IMR-90 (cell line): ENCODE measurements at regions not wholly inside any gene's neighbourhood (a gene's known extent, or its start where the extent isn't known, plus 50 kb on each side); places are given as distances from the start of the nearest gene placed in this dataset.

ENCODE experiments used
- ATAC-seq: fragments of 200-7000 bp; cut with Tn5 transposase; 2 replicates; pipeline ENCODE4 v1.9.1; 2020; ENCODE audit warnings: low read depth, mild to moderate bottlenecking, moderate library complexity
- BruUV-seq: library from RNA; stranded (reverse); fragments of 400-500 nt; replicated peaks from 2 replicates; lab custom pipeline; 2021; lab: Mats Ljungman, UMichigan
- CTCF ChIA-PET: fragments of 300-600 bp; formaldehyde crosslinking; extraction: SDS; loops from one replicate; lab custom pipeline; 2021; ENCODE audit warnings: antibody characterized with exemption; lab: Yijun Ruan, JAX
- POLR2A ChIA-PET: fragments of 300-600 bp; sonication (Branson Sonifier 250); formaldehyde crosslinking; loops from one replicate; lab custom pipeline; 2022; ENCODE audit warnings: antibody characterized with exemption; ENCODE audit not compliant: unreplicated experiment; lab: Charles Lee
- DNase-seq: peaks from one replicate; pipeline ENCODE4 v3.0.0; 2013
- H2AFZ ChIP-seq: replicated peaks from 2 replicates; pipeline ENCODE3; 2013; ENCODE audit warnings: low read length, mild to moderate bottlenecking; ENCODE audit not compliant: poor library complexity
- H2AK5ac ChIP-seq: 2 replicates; pipeline ENCODE4 v1.6.1; 2013; ENCODE audit warnings: low read depth, low read length, inconsistent platforms
- H2AK9ac ChIP-seq: replicated peaks from 2 replicates; pipeline ENCODE3; 2013; ENCODE audit warnings: mild to moderate bottlenecking, low read depth, low read length, moderate library complexity; ENCODE audit not compliant: poor library complexity
- H2BK120ac ChIP-seq: 2 replicates; pipeline ENCODE4 v1.6.1; 2013; ENCODE audit warnings: low read depth, low read length, inconsistent platforms
- H2BK15ac ChIP-seq: 3 replicates; pipeline ENCODE4 v1.6.1; 2013; ENCODE audit warnings: low read depth, low read length, inconsistent platforms
- H2BK20ac ChIP-seq: 2 replicates; pipeline ENCODE4 v1.6.1; 2013; ENCODE audit warnings: low read depth, mild to moderate bottlenecking, inconsistent platforms, low read length, moderate library complexity
- H2BK5ac ChIP-seq: 2 replicates; pipeline ENCODE4 v1.6.1; 2013; ENCODE audit warnings: mild to moderate bottlenecking, low read depth, low read length, inconsistent platforms; ENCODE audit not compliant: poor library complexity, severe bottlenecking
- H3K14ac ChIP-seq: replicated peaks from 2 replicates; pipeline ENCODE4 v1.6.1; 2013; ENCODE audit warnings: low read depth, low read length, inconsistent platforms
- H3K18ac ChIP-seq: 2 replicates; pipeline ENCODE4 v1.6.1; 2013; ENCODE audit warnings: low read depth, low read length, control low read depth
- H3K23ac ChIP-seq: 2 replicates; pipeline ENCODE4 v1.6.1; 2013; ENCODE audit warnings: low read depth, low read length, inconsistent platforms
- H3K27ac ChIP-seq: 2 replicates; pipeline ENCODE4 v1.5.1; 2013; ENCODE audit warnings: mild to moderate bottlenecking, control low read depth, low read length; ENCODE audit not compliant: insufficient read depth
- H3K27me3 ChIP-seq: 2 replicates; pipeline ENCODE4 v1.6.1; 2013; ENCODE audit warnings: low read length; ENCODE audit not compliant: control insufficient read depth, insufficient read depth
- H3K36me3 ChIP-seq: 2 replicates; pipeline ENCODE4 v1.6.1; 2013; ENCODE audit warnings: low read length, mixed read lengths; ENCODE audit not compliant: control insufficient read depth, insufficient read depth
- H3K4ac ChIP-seq: 2 replicates; pipeline ENCODE4 v1.6.1; 2013; ENCODE audit warnings: low read depth, low read length, inconsistent platforms
- H3K4me1 ChIP-seq: 2 replicates; pipeline ENCODE4 v1.6.1; 2013; ENCODE audit warnings: low read length, mixed read lengths; ENCODE audit not compliant: control insufficient read depth, insufficient read depth
- H3K4me2 ChIP-seq: 2 replicates; pipeline ENCODE4 v1.6.1; 2013; ENCODE audit warnings: low read depth, mild to moderate bottlenecking, control low read depth, low read length, moderate library complexity
- H3K4me3 ChIP-seq: 2 replicates; pipeline ENCODE4 v1.5.1; 2013; ENCODE audit warnings: low read depth, mild to moderate bottlenecking, control low read depth, low read length, moderate library complexity; ENCODE audit not compliant: insufficient read depth
- H3K56ac ChIP-seq: 2 replicates; pipeline ENCODE4 v1.6.1; 2013; ENCODE audit warnings: low read length, inconsistent platforms; ENCODE audit not compliant: insufficient read depth; ENCODE audit errors: extremely low read depth
- H3K79me1 ChIP-seq, 2 experiments: 2 replicates each; pipeline ENCODE4 v1.6.1; 2013; ENCODE audit warnings: low read length in 2 of 2, inconsistent platforms in 1 of 2, low read depth in 1 of 2
- H3K9ac ChIP-seq: 2 replicates; pipeline ENCODE4 v1.6.1; 2013; ENCODE audit warnings: low read depth, low read length, control low read depth
- H3K9me1 ChIP-seq: 2 replicates; pipeline ENCODE4 v1.6.1; 2013; ENCODE audit warnings: low read length, inconsistent platforms; ENCODE audit not compliant: insufficient read depth
- H3K9me3 ChIP-seq: 2 replicates; pipeline ENCODE4 v1.6.1; 2013; ENCODE audit warnings: low read length; ENCODE audit not compliant: control insufficient read depth, insufficient read depth
- H4K20me1 ChIP-seq: 2 replicates; pipeline ENCODE4 v1.6.1; 2013; ENCODE audit warnings: low read length, inconsistent platforms; ENCODE audit not compliant: insufficient read depth
- H4K5ac ChIP-seq: 2 replicates; pipeline ENCODE4 v1.6.1; 2013; ENCODE audit warnings: mild to moderate bottlenecking, low read depth, low read length, control low read depth
- H4K8ac ChIP-seq, 2 experiments: 2 replicates each; pipeline ENCODE4 v1.6.1; 2013; ENCODE audit warnings: low read depth in 2 of 2, low read length in 2 of 2, control low read depth in 1 of 2, inconsistent platforms in 1 of 2
- H4K91ac ChIP-seq: 2 replicates; pipeline ENCODE4 v1.6.1; 2013; ENCODE audit warnings: low read depth, low read length, inconsistent platforms; ENCODE audit not compliant: insufficient read depth
- BHLHE40 ChIP-seq: fragments of 150-350 bp; IDR thresholded peaks from 2 replicates; pipeline ENCODE4 v1.6.1; 2016; ENCODE audit warnings: mild to moderate bottlenecking, low read depth, low read length
- CEBPB ChIP-seq: IDR thresholded peaks from 2 replicates; pipeline ENCODE4 v1.6.1; 2012; ENCODE audit warnings: low read depth, low read length, improper control_type of control experiment
- CHD1 ChIP-seq: IDR thresholded peaks from 2 replicates; pipeline ENCODE4 v1.6.1; 2012; ENCODE audit warnings: low read depth, low read length, improper control_type of control experiment
- FOS ChIP-seq: fragments of 150-350 bp; IDR thresholded peaks from 2 replicates; pipeline ENCODE4 v1.6.1; 2016; ENCODE audit warnings: low read depth, low read length
- MAFK ChIP-seq: IDR thresholded peaks from 2 replicates; pipeline ENCODE4 v1.6.1; 2012; ENCODE audit warnings: low read depth, low read length, improper control_type of control experiment
- MAZ ChIP-seq: IDR thresholded peaks from 2 replicates; pipeline ENCODE4 v1.6.1; 2012; ENCODE audit warnings: low read depth, mild to moderate bottlenecking, low read length, improper control_type of control experiment, moderate library complexity, borderline replicate concordance
- MXI1 ChIP-seq: IDR thresholded peaks from 2 replicates; pipeline ENCODE4 v1.6.1; 2012; ENCODE audit warnings: low read depth, mild to moderate bottlenecking, low read length, moderate library complexity, borderline replicate concordance
- NFE2L2 ChIP-seq: fragments of 150-350 bp; IDR thresholded peaks from 2 replicates; pipeline ENCODE4 v1.6.1; 2016; ENCODE audit warnings: low read depth, mild to moderate bottlenecking, low read length
- POLR2A ChIP-seq: IDR thresholded peaks from 2 replicates; pipeline ENCODE4 v1.6.1; 2012; ENCODE audit warnings: mild to moderate bottlenecking, low read depth, low read length
- RAD21 ChIP-seq: IDR thresholded peaks from 2 replicates; pipeline ENCODE4 v1.6.1; 2012; ENCODE audit warnings: low read length, improper control_type of control experiment
- RCOR1 ChIP-seq: IDR thresholded peaks from 2 replicates; pipeline ENCODE4 v1.6.1; 2012; ENCODE audit warnings: mild to moderate bottlenecking, low read length, improper control_type of control experiment; ENCODE audit not compliant: insufficient replicate concordance
- RFX5 ChIP-seq: IDR thresholded peaks from 2 replicates; pipeline ENCODE4 v1.8.0; 2012; ENCODE audit warnings: low read depth, mild to moderate bottlenecking, low read length, moderate library complexity
- SMC3 ChIP-seq: fragments of 150-350 bp; IDR thresholded peaks from 2 replicates; pipeline ENCODE4 v1.6.1; 2016; ENCODE audit warnings: low read depth, mild to moderate bottlenecking, antibody characterized with exemption, low read length, moderate library complexity
- WGBS, 2 experiments: methylation state at CpG; one replicate each; pipeline versions ENCODE4 v1.1.5 to v1.1.7; 2013; ENCODE audit warnings: missing lambda C conversion rate in 2 of 2; ENCODE audit not compliant: insufficient read length in 1 of 2; ENCODE audit errors: extremely low coverage in 2 of 2; 5-methylcytosine and 5-hydroxymethylcytosine counted together
- dilution Hi-C: fragments of 300-500 bp; cut with HindIII; formaldehyde crosslinking; loops from one replicate; pipeline ENCODE4 v1.14.3; 2018; ENCODE audit warnings: low sequenced_read_pairs; ENCODE audit not compliant: unreplicated experiment
- in situ Hi-C: fragments of 300-500 bp; cut with MboI; formaldehyde crosslinking; loops from 3 replicates; pipeline ENCODE4 v1.14.3; 2019; ENCODE audit warnings: low sequenced_read_pairs, inconsistent platforms, mixed read lengths
- intact Hi-C: fragments of 100-400 bp; cut with micrococcal nuclease; formaldehyde crosslinking; loops from 2 replicates; pipeline ENCODE4 v1.10.0; 2022
- TF ChIP-seq, protein P1 (sequence below): fragments of 150-350 bp; IDR thresholded peaks from 2 replicates; pipeline ENCODE4 v1.6.1; 2017; ENCODE audit warnings: mild to moderate bottlenecking, antibody characterized with exemption, low read length, low read depth
- TF ChIP-seq, protein P2 (sequence below): fragments of 150-350 bp; IDR thresholded peaks from 2 replicates; pipeline ENCODE4 v1.6.1; 2016; ENCODE audit warnings: low read depth, mild to moderate bottlenecking, low read length, moderate library complexity, borderline replicate concordance
- TF ChIP-seq, protein P3 (sequence below): conservative IDR thresholded peaks from 2 replicates; pipeline ENCODE4 v1.5.1; 2012; ENCODE audit warnings: mild to moderate bottlenecking, low read depth, low read length, improper control_type of control experiment

DNA sequence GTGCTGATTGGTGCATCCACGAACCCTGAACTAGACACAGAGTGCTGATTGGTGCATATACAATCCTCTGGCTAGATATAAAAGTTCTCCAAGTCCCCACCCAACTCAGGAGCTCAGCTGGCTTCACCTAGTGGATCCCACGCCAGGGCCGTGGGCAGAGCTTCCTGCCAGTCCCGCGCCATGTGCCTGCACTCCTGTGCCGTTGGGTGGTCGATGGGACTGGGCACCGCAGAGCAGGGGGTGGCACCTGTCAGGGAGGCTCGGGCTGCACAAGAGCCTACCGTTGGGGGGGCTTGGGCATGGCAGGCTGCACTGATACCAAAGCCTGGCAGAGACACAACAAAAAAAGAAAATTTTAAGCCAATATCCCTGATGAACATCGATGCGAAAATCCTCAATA is 185.4 kb upstream of the ASCC3 start:
- BruUV-seq: no TSS peak
- in situ Hi-C loops: no loop called here

More for the DNA sequence above, 185.4 kb upstream of the ASCC3 start:
- Histone ChIP-seq H4K20me1 (no peaks in the 10 kb centered on the region), H3K27ac (no peak overlapping the region), H3K9me3 (peaks cover 8% of the 10 kb centered on the region; the same call in 1 of the 2 replicates), H2BK120ac (no peak overlapping the region), H2AFZ (no peak overlapping the region), H4K91ac (no peak overlapping the region), H3K18ac (no peak overlapping the region), H3K4me2 (no peak overlapping the region), H3K9me1 (no peaks in the 10 kb centered on the region), H2AK9ac (no peak overlapping the region), H3K36me3 (no peaks in the 10 kb centered on the region), H2AK5ac (no peak overlapping the region), H3K14ac (no peak overlapping the region), H4K5ac (no peak overlapping the region), H4K8ac (no peak overlapping the region), H3K23ac (no peak overlapping the region), H3K56ac (no peak overlapping the region), H3K4ac (no peak overlapping the region), H3K9ac (no peak overlapping the region), H2BK15ac (no peak overlapping the region), H2BK20ac (no peak overlapping the region), H3K27me3 (no peaks in the 10 kb centered on the region), H2BK5ac (no peak overlapping the region), H3K4me1 (no peaks in the 10 kb centered on the region), H3K4me3 (no peak overlapping the region), H3K79me1 (no peaks in the 10 kb centered on the region)
- DNase-seq (no peak), ATAC-seq (no peak)
- 74% methylated on average over 6 of the region's 12 CpGs; no CpG with 5 or more reads in 1 of the 2 experiments for WGBS, 2 experiments
- dilution Hi-C loops (no loop called here), intact Hi-C loops (no loop called here)
- TF ChIP-seq CEBPB (no peak), MXI1 (no peak), RCOR1 (no peak), NFE2L2 (no peak), SMC3 (no peak), RAD21 (no peak), FOS (no peak), MAFK (no peak), MAZ (no peak), RFX5 (no peak), CHD1 (no peak), POLR2A (no peak), BHLHE40 (no peak)
- TF ChIP-seq, protein P1, sequence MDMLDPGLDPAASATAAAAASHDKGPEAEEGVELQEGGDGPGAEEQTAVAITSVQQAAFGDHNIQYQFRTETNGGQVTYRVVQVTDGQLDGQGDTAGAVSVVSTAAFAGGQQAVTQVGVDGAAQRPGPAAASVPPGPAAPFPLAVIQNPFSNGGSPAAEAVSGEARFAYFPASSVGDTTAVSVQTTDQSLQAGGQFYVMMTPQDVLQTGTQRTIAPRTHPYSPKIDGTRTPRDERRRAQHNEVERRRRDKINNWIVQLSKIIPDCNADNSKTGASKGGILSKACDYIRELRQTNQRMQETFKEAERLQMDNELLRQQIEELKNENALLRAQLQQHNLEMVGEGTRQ: no peak
- TF ChIP-seq, protein P2, sequence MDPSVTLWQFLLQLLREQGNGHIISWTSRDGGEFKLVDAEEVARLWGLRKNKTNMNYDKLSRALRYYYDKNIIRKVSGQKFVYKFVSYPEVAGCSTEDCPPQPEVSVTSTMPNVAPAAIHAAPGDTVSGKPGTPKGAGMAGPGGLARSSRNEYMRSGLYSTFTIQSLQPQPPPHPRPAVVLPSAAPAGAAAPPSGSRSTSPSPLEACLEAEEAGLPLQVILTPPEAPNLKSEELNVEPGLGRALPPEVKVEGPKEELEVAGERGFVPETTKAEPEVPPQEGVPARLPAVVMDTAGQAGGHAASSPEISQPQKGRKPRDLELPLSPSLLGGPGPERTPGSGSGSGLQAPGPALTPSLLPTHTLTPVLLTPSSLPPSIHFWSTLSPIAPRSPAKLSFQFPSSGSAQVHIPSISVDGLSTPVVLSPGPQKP: no peak
- TF ChIP-seq, protein P3, sequence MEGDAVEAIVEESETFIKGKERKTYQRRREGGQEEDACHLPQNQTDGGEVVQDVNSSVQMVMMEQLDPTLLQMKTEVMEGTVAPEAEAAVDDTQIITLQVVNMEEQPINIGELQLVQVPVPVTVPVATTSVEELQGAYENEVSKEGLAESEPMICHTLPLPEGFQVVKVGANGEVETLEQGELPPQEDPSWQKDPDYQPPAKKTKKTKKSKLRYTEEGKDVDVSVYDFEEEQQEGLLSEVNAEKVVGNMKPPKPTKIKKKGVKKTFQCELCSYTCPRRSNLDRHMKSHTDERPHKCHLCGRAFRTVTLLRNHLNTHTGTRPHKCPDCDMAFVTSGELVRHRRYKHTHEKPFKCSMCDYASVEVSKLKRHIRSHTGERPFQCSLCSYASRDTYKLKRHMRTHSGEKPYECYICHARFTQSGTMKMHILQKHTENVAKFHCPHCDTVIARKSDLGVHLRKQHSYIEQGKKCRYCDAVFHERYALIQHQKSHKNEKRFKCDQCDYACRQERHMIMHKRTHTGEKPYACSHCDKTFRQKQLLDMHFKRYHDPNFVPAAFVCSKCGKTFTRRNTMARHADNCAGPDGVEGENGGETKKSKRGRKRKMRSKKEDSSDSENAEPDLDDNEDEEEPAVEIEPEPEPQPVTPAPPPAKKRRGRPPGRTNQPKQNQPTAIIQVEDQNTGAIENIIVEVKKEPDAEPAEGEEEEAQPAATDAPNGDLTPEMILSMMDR: no peak
- POLR2A ChIA-PET: no interaction called here
- CTCF ChIA-PET: no interaction called here
